Upper lobe of left lung (tissue), 6 donors: ENCODE measurements at regions not wholly inside any gene's neighbourhood (a gene's known extent, or its start where the extent isn't known, plus 50 kb on each side); places are given as distances from the start of the nearest gene placed in this dataset.
"Not testable (repeated sequence)": the region's sequence is repeated elsewhere in the genome, so short reads cannot be mapped to it uniquely, and the experiment has no call there.

ENCODE experiments used
- ATAC-seq, 2 donors: fragments of 200-7000 bp; cut with Tn5 transposase; one replicate each; pipeline ENCODE4 v1.9.1; 2022; ENCODE audit warnings: mild to moderate bottlenecking in 2 of 2, moderate library complexity in 2 of 2; ENCODE audit not compliant: low FRiP score in 2 of 2
- DNase-seq, 2 donors: peaks; one replicate each; pipeline ENCODE4 v3.0.0-alpha.2; 2019 to 2020
- H3K27ac ChIP-seq, 4 donors: fragments of 200-600 bp; sonication (generic); one replicate each; pipeline ENCODE4 v1.5.1; 2016 to 2019
- H3K27me3 ChIP-seq, 4 donors: fragments of 200-600 bp; sonication (generic); one replicate each; pipeline ENCODE4 v1.5.1; 2017 to 2019
- H3K36me3 ChIP-seq, 4 donors: fragments of 200-600 bp; sonication (generic); one replicate each; pipeline ENCODE4 v1.5.1; 2016 to 2019
- H3K4me1 ChIP-seq, 4 donors: fragments of 200-600 bp; sonication (generic); one replicate each; pipeline ENCODE4 v1.5.1; 2018 to 2019
- H3K4me3 ChIP-seq, 4 donors: fragments of 200-600 bp; sonication (generic); one replicate each; pipeline ENCODE4 v1.5.1; 2017 to 2019; ENCODE audit warnings: mild to moderate bottlenecking in 2 of 4, moderate library complexity in 1 of 4
- H3K9me3 ChIP-seq, 4 donors: fragments of 200-600 bp; sonication (generic); one replicate each; pipeline ENCODE4 v1.5.1; 2018 to 2019
- EP300 ChIP-seq, 4 donors: sonication (generic); formaldehyde crosslinking; IDR thresholded peaks; one replicate each; pipeline ENCODE4 v1.5.1; 2017; ENCODE audit warnings: antibody characterized with exemption in 4 of 4, control low read depth in 2 of 4
- POLR2A ChIP-seq, 4 donors: fragments of 450-650 bp; IDR thresholded peaks; one replicate each; pipeline ENCODE4 v1.5.1; 2016 to 2017; ENCODE audit warnings: antibody characterized with exemption in 4 of 4, mild to moderate bottlenecking in 2 of 4
- POLR2AphosphoS5 ChIP-seq, 2 donors: sonication (generic); formaldehyde crosslinking; IDR thresholded peaks; one replicate each; pipeline ENCODE4 v1.5.1; 2017; ENCODE audit warnings: antibody characterized with exemption in 2 of 2
- WGBS, 2 donors: methylation state at CpG; one replicate each; pipeline ENCODE4 v1.1.5; 2017 to 2018; 5-methylcytosine and 5-hydroxymethylcytosine counted together
- TF ChIP-seq, protein P1 (sequence below), 6 experiments: fragments of 450-650 bp in 4 of 6; fragments of 200-600 bp in 2 of 6; sonication (generic) in 2 of 6; IDR thresholded peaks; one replicate each; pipeline ENCODE4 v1.5.1; 2016 to 2019; ENCODE audit warnings: antibody characterized with exemption in 6 of 6
- donor health status: DM: no; HTN: no; CAD: no; lungs with moderate emphysema.
- donor health status: DM: no; HTN: yes; CAD: no; lungs with severe emphysema.

DNA sequence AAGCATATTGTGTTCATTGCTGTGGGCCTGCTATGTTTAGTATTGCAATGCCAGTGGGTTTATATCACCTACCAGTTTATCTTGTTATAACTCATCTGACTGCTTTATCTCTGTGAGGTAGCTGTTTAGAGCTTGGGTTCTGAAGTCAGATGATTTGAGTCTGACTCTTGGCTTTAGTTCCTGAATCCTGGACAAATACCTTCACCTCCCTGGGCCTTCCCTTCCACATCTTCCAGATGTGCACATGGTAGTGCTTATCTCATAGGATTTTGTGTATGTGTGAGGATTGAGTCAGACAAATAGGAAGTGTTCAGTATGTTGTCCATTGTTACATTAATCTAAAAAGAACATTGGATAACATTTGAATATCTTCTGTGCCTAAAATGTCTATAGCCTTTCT is 63.5 kb upstream of the ANKRD10 start:
- no peak for DNase-seq
- H3K4me1 ChIP-seq, result no peaks in the 10 kb centered on the region
- H3K27me3 ChIP-seq, result no peaks in the 10 kb centered on the region
- ATAC-seq, result no peak
- H3K36me3 ChIP-seq, result no peaks in the 10 kb centered on the region
- no peaks in the 10 kb centered on the region for H3K9me3 ChIP-seq
- H3K27ac ChIP-seq, result no peak overlapping the region
- TF ChIP-seq POLR2AphosphoS5 (IDR thresholded peaks at IDR 0.05) (no peak), POLR2A (IDR thresholded peaks at IDR 0.05) (no peak), EP300 (IDR thresholded peaks at IDR 0.05) (no peak)
- TF ChIP-seq, protein P1, sequence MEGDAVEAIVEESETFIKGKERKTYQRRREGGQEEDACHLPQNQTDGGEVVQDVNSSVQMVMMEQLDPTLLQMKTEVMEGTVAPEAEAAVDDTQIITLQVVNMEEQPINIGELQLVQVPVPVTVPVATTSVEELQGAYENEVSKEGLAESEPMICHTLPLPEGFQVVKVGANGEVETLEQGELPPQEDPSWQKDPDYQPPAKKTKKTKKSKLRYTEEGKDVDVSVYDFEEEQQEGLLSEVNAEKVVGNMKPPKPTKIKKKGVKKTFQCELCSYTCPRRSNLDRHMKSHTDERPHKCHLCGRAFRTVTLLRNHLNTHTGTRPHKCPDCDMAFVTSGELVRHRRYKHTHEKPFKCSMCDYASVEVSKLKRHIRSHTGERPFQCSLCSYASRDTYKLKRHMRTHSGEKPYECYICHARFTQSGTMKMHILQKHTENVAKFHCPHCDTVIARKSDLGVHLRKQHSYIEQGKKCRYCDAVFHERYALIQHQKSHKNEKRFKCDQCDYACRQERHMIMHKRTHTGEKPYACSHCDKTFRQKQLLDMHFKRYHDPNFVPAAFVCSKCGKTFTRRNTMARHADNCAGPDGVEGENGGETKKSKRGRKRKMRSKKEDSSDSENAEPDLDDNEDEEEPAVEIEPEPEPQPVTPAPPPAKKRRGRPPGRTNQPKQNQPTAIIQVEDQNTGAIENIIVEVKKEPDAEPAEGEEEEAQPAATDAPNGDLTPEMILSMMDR (IDR thresholded peaks at IDR 0.05), result no peak
- no peak overlapping the region for H3K4me3 ChIP-seq

DNA sequence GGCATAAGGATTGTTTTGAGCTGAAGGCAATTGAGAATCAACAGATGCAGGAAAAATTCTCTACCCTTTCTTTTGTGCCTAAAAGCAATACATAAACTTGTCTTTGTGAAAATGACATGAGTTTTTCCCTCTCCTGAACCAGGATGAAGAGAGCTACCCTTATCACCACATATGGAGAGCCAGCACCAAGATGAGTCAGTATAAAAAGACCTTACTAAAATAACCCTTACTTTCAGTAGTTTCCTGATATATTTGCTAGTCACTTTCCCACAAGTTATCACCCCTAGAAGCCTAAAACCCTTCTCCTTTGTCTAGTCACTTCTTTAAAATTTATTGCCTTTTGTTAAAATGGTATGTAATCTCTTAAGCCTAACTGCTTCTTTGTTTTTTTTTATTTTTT is 61.9 kb upstream of the ANKRD10 start:
- no peak overlapping the region for H3K27ac ChIP-seq
- ATAC-seq (no peak), DNase-seq (no peak)
- TF ChIP-seq POLR2A (IDR thresholded peaks at IDR 0.05), result no peak
- no peak for TF ChIP-seq POLR2AphosphoS5 (IDR thresholded peaks at IDR 0.05)
- TF ChIP-seq EP300 (IDR thresholded peaks at IDR 0.05), result no peak
- TF ChIP-seq, protein P1 (IDR thresholded peaks at IDR 0.05), result no peak
- H3K4me1 ChIP-seq, result no peaks in the 10 kb centered on the region
- no peaks in the 10 kb centered on the region for H3K36me3 ChIP-seq
- H3K9me3 ChIP-seq, result no peaks in the 10 kb centered on the region
- H3K27me3 ChIP-seq, result no peaks in the 10 kb centered on the region
- H3K4me3 ChIP-seq, result no peak overlapping the region

DNA sequence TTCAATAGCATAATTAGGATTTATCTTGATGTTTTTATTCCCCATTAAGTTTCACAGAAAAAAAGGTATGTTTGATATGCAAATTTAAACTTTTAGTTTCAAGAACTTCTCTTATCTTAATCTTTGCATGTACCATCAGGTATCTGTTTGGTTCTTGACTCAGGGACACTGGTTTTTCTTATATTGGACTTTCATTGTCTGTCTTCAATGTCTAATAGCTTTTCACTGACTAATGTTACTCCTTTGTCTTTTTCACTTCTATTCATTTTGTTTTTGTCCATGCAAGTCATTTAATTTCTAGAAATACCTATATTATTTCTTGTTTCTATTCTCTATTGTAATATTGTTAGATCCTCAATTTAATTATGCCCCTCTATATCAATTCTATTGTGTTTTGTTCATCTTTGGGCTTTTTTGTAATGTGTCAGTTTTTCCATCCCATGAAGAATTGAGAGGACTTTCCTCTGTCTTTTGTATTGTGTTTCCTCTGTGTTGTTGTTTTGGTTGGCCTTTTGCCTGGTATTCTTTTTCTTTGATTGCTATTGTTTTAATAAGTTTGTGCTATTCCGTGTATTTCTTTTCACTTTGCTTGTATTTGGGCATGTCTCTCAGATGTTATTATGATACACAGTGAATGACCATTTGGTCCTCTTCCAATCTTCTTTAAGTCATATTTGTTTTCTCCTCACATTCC is 58.3 kb upstream of the ANKRD10 start:
- H3K27me3 ChIP-seq, result no peaks in the 10 kb centered on the region
- no peaks in the 10 kb centered on the region for H3K36me3 ChIP-seq
- no peak for ATAC-seq
- H3K4me1 ChIP-seq, result no peaks in the 10 kb centered on the region
- H3K4me3 ChIP-seq, result no peak overlapping the region
- no peak for DNase-seq
- no peaks in the 10 kb centered on the region for H3K9me3 ChIP-seq
- no peak overlapping the region for H3K27ac ChIP-seq
- TF ChIP-seq, protein P1 (IDR thresholded peaks at IDR 0.05), result no peak
- no peak for TF ChIP-seq POLR2A (IDR thresholded peaks at IDR 0.05)
- no peak for TF ChIP-seq POLR2AphosphoS5 (IDR thresholded peaks at IDR 0.05)
- no peak for TF ChIP-seq EP300 (IDR thresholded peaks at IDR 0.05)
- 13 to 58% methylated on average over 1 of the region's 1 CpG for WGBS, 2 donors

DNA sequence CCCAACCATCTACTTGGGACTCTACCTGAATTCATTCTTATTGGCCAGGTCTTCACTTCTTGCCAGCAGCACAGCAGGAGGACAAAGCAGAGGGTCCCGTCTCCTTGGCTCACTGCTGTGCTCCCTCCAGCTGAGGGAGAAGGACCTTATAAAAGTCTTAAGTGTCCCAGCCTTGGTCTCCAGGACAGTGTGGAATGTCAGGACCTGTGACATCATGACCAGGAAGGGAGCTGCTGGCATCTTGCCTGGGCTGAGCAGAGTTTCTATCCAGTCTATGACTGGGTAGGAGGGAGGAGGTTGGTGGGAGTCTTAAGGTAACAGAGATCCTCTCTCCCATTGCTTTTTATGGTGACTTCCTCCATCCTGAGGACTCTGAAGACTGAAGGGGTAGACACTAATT is 56.6 kb upstream of the ANKRD10 start:
- no peaks in the 10 kb centered on the region for H3K36me3 ChIP-seq
- peaks cover 0 to 4% (median 2%) of the 10 kb centered on the region in 4 donors for H3K9me3 ChIP-seq
- WGBS, 2 donors, result 83 to 100% methylated on average over 1 of the region's 1 CpG
- DNase-seq (no peak), ATAC-seq (no peak)
- TF ChIP-seq EP300 (IDR thresholded peaks at IDR 0.05), result no peak
- TF ChIP-seq POLR2A (IDR thresholded peaks at IDR 0.05), result no peak
- TF ChIP-seq, protein P1 (IDR thresholded peaks at IDR 0.05), result no peak
- no peak for TF ChIP-seq POLR2AphosphoS5 (IDR thresholded peaks at IDR 0.05)
- H3K4me3 ChIP-seq, result no peak overlapping the region
- H3K27me3 ChIP-seq, result no peaks in the 10 kb centered on the region
- H3K4me1 ChIP-seq, result no peaks in the 10 kb centered on the region
- H3K27ac ChIP-seq, result no peak overlapping the region

DNA sequence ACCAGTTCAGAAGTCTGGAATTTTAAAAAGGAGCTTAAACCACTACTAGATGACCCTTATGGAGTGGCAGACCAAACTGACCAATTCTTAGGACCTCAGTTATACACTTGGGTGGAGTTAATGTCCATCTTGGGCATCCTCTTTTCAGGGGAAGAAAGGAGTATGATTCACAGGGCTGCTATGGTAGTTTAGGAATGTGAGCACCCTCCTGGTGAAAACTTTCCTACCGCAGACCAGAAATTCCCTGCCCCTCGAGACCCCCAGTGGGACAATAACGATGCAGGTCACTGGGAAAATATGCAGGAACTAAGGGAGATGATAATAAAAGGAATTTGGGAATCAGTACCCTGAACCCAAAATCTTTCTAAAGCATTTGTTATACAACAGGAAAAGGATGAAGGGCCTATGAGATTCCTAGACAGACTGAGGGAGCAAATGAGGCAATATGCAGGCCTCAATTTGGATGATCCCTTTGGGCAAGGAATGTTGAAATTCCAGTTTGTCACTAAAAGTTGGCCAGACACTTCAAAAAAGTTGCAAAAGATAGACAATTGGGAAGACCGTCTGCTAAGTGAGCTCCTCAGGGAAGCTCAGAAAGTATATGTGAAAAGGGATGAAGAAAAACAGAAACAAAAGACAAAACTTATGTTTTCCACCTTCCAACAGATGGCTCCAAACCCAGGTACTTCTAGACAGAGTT is 52.4 kb upstream of the ANKRD10 start:
- not testable (repeated sequence) for H3K36me3 ChIP-seq, H3K4me3 ChIP-seq, H3K4me1 ChIP-seq, H3K27ac ChIP-seq, ATAC-seq, H3K27me3 ChIP-seq, DNase-seq
- 76 to 85% methylated on average over 4 of the region's 4 CpGs for WGBS, 2 donors
- H3K9me3 ChIP-seq, result peaks cover 6 to 26% (median 19%) of the 10 kb centered on the region in 4 donors
